ENCODE measurements at regions not wholly inside any gene's neighbourhood (a gene's known extent, or its start where the extent isn't known, plus 50 kb on each side); places are given as distances from the start of the nearest gene placed in this dataset.

DNA sequence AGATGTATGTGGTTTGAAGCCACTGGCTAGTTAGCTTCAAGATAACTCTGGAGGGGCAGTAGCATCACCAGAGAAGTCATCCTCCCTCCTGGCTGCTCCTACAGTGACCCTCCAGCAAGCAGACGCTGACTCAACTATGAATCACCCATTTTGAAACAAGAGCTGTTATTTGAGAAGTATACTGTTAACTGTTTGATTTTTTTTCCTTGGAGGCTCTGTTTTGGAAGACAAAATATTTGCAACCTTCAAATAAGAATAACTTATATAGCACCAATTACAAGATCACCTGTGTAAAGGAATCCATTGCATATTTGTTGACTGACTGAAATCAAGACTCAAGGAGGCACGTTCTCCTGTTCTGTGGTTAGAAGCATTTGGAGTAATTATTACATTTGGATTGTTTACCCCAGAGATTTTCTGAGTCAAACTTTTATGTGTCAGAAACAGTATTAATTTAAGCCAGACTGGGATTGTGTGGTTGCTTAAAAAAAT, 313.8 kb downstream of the MTX2 start (continued):
- TF ChIP-seq ZNF670 (tag by site-specific recombination; IDR thresholded peaks at IDR 0.05; ENCODE audit: low read depth) (no peak), INSM2 (tag by site-specific recombination; IDR thresholded peaks at IDR 0.05) (peak; percentile 25; the same call in 1 of the 2 replicates), ZNF660 (tag by site-specific recombination; IDR thresholded peaks at IDR 0.05) (peak; percentile 64; the same call in 1 of the 2 replicates), ZNF341 (tag by site-specific recombination; IDR thresholded peaks at IDR 0.05; ENCODE audit: low read depth) (peak; percentile 54; the same call in 1 of the 2 replicates), GLIS1 (tag by site-specific recombination; IDR thresholded peaks at IDR 0.05) (peak; percentile 52; the same call in 1 of the 2 replicates), ZNF664 (tag by site-specific recombination; IDR thresholded peaks at IDR 0.05) (0 out of 2 replicates have a peak, but pooled peaks have one; percentile 46), PATZ1 (tag by site-specific recombination; IDR thresholded peaks at IDR 0.05) (0 out of 2 replicates have a peak, but pooled peaks have one; percentile 26), SP7 (tag by site-specific recombination; IDR thresholded peaks at IDR 0.05) (peak; percentile 79), IKZF3 (tag by site-specific recombination; IDR thresholded peaks at IDR 0.05) (0 out of 2 replicates have a peak, but pooled peaks have one; percentile 12), OSR2 (tag by site-specific recombination; IDR thresholded peaks at IDR 0.05) (peak; percentile 89), BCL11A (tag by site-specific recombination; IDR thresholded peaks at IDR 0.05; ENCODE audit: low read depth) (peak; percentile 35; the same call in 1 of the 2 replicates), SP3 (tag by site-specific recombination; IDR thresholded peaks at IDR 0.05) (no peak), ZBTB20 (tag by site-specific recombination; IDR thresholded peaks at IDR 0.05) (peak; percentile 13; the same call in 1 of the 2 replicates), MYNN (tag by site-specific recombination; IDR thresholded peaks at IDR 0.05; ENCODE audit: borderline replicate concordance) (no peak), ZNF426 (tag by site-specific recombination; IDR thresholded peaks at IDR 0.05) (no peak), ZNF24 (tag by site-specific recombination; IDR thresholded peaks at IDR 0.05) (0 out of 2 replicates have a peak, but pooled peaks have one; percentile 29), ZNF777 (tag by site-specific recombination; IDR thresholded peaks at IDR 0.05; ENCODE audit: borderline replicate concordance) (no peak), ZNF837 (tag by site-specific recombination; IDR thresholded peaks at IDR 0.05) (no peak), ZNF292 (tag by site-specific recombination; IDR thresholded peaks at IDR 0.05; ENCODE audit: borderline replicate concordance, low read depth) (no peak), ZNF335 (tag by site-specific recombination; conservative IDR thresholded peaks at IDR 0.05) (no peak), KLF8 (tag by site-specific recombination; IDR thresholded peaks at IDR 0.05) (peak; percentile 35; the same call in 1 of the 2 replicates), ZNF624 (tag by site-specific recombination; IDR thresholded peaks at IDR 0.05) (no peak), WT1 (tag by site-specific recombination; IDR thresholded peaks at IDR 0.05) (peak; percentile 33)
- TF ChIP-seq, protein P1, sequence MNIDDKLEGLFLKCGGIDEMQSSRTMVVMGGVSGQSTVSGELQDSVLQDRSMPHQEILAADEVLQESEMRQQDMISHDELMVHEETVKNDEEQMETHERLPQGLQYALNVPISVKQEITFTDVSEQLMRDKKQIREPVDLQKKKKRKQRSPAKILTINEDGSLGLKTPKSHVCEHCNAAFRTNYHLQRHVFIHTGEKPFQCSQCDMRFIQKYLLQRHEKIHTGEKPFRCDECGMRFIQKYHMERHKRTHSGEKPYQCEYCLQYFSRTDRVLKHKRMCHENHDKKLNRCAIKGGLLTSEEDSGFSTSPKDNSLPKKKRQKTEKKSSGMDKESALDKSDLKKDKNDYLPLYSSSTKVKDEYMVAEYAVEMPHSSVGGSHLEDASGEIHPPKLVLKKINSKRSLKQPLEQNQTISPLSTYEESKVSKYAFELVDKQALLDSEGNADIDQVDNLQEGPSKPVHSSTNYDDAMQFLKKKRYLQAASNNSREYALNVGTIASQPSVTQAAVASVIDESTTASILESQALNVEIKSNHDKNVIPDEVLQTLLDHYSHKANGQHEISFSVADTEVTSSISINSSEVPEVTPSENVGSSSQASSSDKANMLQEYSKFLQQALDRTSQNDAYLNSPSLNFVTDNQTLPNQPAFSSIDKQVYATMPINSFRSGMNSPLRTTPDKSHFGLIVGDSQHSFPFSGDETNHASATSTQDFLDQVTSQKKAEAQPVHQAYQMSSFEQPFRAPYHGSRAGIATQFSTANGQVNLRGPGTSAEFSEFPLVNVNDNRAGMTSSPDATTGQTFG (tag by site-specific recombination; IDR thresholded peaks at IDR 0.05; ENCODE audit: borderline replicate concordance) = no peak
- TF ChIP-seq, protein P2, sequence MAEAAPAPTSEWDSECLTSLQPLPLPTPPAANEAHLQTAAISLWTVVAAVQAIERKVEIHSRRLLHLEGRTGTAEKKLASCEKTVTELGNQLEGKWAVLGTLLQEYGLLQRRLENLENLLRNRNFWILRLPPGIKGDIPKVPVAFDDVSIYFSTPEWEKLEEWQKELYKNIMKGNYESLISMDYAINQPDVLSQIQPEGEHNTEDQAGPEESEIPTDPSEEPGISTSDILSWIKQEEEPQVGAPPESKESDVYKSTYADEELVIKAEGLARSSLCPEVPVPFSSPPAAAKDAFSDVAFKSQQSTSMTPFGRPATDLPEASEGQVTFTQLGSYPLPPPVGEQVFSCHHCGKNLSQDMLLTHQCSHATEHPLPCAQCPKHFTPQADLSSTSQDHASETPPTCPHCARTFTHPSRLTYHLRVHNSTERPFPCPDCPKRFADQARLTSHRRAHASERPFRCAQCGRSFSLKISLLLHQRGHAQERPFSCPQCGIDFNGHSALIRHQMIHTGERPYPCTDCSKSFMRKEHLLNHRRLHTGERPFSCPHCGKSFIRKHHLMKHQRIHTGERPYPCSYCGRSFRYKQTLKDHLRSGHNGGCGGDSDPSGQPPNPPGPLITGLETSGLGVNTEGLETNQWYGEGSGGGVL (tag by site-specific recombination; IDR thresholded peaks at IDR 0.05) = 0 out of 2 replicates have a peak, but pooled peaks have one; percentile 46
- TF ChIP-seq, protein P3, sequence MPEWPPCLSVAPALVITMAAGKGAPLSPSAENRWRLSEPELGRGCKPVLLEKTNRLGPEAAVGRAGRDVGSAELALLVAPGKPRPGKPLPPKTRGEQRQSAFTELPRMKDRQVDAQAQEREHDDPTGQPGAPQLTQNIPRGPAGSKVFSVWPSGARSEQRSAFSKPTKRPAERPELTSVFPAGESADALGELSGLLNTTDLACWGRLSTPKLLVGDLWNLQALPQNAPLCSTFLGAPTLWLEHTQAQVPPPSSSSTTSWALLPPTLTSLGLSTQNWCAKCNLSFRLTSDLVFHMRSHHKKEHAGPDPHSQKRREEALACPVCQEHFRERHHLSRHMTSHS (tag by site-specific recombination; IDR thresholded peaks at IDR 0.05) = no peak
- TF ChIP-seq, protein P4, sequence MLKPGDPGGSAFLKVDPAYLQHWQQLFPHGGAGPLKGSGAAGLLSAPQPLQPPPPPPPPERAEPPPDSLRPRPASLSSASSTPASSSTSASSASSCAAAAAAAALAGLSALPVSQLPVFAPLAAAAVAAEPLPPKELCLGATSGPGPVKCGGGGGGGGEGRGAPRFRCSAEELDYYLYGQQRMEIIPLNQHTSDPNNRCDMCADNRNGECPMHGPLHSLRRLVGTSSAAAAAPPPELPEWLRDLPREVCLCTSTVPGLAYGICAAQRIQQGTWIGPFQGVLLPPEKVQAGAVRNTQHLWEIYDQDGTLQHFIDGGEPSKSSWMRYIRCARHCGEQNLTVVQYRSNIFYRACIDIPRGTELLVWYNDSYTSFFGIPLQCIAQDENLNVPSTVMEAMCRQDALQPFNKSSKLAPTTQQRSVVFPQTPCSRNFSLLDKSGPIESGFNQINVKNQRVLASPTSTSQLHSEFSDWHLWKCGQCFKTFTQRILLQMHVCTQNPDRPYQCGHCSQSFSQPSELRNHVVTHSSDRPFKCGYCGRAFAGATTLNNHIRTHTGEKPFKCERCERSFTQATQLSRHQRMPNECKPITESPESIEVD (tag by site-specific recombination; IDR thresholded peaks at IDR 0.05) = peak; percentile 78
- TF ChIP-seq, protein P5, sequence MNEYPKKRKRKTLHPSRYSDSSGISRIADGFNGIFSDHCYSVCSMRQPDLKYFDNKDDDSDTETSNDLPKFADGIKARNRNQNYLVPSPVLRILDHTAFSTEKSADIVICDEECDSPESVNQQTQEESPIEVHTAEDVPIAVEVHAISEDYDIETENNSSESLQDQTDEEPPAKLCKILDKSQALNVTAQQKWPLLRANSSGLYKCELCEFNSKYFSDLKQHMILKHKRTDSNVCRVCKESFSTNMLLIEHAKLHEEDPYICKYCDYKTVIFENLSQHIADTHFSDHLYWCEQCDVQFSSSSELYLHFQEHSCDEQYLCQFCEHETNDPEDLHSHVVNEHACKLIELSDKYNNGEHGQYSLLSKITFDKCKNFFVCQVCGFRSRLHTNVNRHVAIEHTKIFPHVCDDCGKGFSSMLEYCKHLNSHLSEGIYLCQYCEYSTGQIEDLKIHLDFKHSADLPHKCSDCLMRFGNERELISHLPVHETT (tag by site-specific recombination; IDR thresholded peaks at IDR 0.05) = peak; percentile 33; the same call in 1 of the 2 replicates
